GM19328 (cell line): ENCODE measurements at regions not wholly inside any gene's neighbourhood (a gene's known extent, or its start where the extent isn't known, plus 50 kb on each side); places are given as distances from the start of the nearest gene placed in this dataset.
A peak's percentile ranks its signal among the peaks of the same experiment; 100 is the strongest.

ENCODE experiments used
- ATAC-seq: cut with Tn5 transposase; IDR thresholded peaks from one replicate; pipeline ENCODE4 v1.9.1; 2021; ENCODE audit warnings: mild to moderate bottlenecking, moderate library complexity; ENCODE audit not compliant: unreplicated experiment

GRCh38 chrX:120819126-120819525 lies 56.5 kb downstream of the CT47B1 start:
- ATAC-seq: no peak

- no peak for ATAC-seq
These were observed 61.7 kb downstream of the CT47B1 start for GRCh38 chrX:120813982-120814381.

- no peak for ATAC-seq
These were observed 74.2 kb downstream of the CT47B1 start for GRCh38 chrX:120801426-120801825.

- no peak for ATAC-seq
These were observed 78.3 kb downstream of the CT47B1 start for GRCh38 chrX:120797188-120797851.

GRCh38 chrX:120795301-120795700 lies 80.4 kb downstream of the CT47B1 start:
- no peak for ATAC-seq

GRCh38 chrX:120794525-120794975 lies 81.1 kb downstream of the CT47B1 start:
- ATAC-seq: no peak

GRCh38 chrX:120793098-120793497 lies 82.6 kb downstream of the CT47B1 start:
- no peak for ATAC-seq

- no peak for ATAC-seq
These were observed 84.5 kb downstream of the CT47B1 start for GRCh38 chrX:120791013-120791643.

GRCh38 chrX:120790552-120790951 lies 85.1 kb downstream of the CT47B1 start:
- no peak for ATAC-seq

- peak; percentile 66 for ATAC-seq
These were observed 85.5 kb downstream of the CT47B1 start for GRCh38 chrX:120790118-120790517.

- ATAC-seq: no peak
These were observed 94.3 kb downstream of the CT47B1 start for GRCh38 chrX:120781403-120781802.

GRCh38 chrX:120775959-120776358 lies 99.7 kb downstream of the CT47B1 start:
- no peak for ATAC-seq

- ATAC-seq: no peak
These were observed 101.1 kb downstream of the CT47B1 start for GRCh38 chrX:120774606-120775005.

- ATAC-seq: no peak
These were observed 101.9 kb downstream of the CT47B1 start for GRCh38 chrX:120773801-120774200.

- ATAC-seq: no peak
These were observed 105.9 kb downstream of the CT47B1 start for GRCh38 chrX:120769576-120770341.

GRCh38 chrX:120768681-120769080 lies 107.0 kb downstream of the CT47B1 start:
- no peak for ATAC-seq

GRCh38 chrX:120768254-120768653 lies 107.4 kb downstream of the CT47B1 start:
- no peak for ATAC-seq

GRCh38 chrX:120763269-120763668 lies 112.4 kb downstream of the CT47B1 start:
- ATAC-seq: no peak

GRCh38 chrX:120761810-120762209 lies 113.9 kb downstream of the CT47B1 start:
- ATAC-seq: no peak

GRCh38 chrX:120759685-120760084 lies 116.0 kb downstream of the CT47B1 start:
- ATAC-seq: no peak

- peak; percentile 37 for ATAC-seq
These were observed 120.4 kb downstream of the CT47B1 start for GRCh38 chrX:120755066-120755846.
